ENCODE measurements at regions not wholly inside any gene's neighbourhood (a gene's known extent, or its start where the extent isn't known, plus 50 kb on each side); places are given as distances from the start of the nearest gene placed in this dataset.
A peak's percentile ranks its signal among the peaks of the same experiment; 100 is the strongest.

DNA sequence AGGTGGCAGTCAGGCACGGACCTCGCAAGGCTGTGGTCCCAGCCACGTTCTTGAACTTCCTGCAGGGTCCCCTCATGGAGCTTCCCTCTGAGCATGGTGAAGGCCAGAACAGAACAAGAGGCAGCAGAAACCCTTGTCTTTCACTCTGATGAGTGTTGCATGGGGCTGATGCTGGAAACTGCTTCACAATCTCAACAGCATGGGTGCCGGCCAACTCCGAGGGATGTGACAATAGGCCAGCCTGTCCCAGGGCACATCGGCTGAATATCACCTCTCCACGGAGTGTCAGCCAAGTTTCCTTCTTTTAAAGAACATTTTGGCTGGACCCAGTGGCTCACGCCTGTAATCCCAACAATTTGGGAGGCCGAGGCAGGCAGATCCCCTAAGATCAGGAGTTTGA, 173.9 kb downstream of the FOXO1 start (continued):
- TF ChIP-seq, protein P1, sequence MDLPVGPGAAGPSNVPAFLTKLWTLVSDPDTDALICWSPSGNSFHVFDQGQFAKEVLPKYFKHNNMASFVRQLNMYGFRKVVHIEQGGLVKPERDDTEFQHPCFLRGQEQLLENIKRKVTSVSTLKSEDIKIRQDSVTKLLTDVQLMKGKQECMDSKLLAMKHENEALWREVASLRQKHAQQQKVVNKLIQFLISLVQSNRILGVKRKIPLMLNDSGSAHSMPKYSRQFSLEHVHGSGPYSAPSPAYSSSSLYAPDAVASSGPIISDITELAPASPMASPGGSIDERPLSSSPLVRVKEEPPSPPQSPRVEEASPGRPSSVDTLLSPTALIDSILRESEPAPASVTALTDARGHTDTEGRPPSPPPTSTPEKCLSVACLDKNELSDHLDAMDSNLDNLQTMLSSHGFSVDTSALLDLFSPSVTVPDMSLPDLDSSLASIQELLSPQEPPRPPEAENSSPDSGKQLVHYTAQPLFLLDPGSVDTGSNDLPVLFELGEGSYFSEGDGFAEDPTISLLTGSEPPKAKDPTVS (IDR thresholded peaks at IDR 0.05; ENCODE audit: low read depth, low read length) = no peak
- TF ChIP-seq SMC3 (IDR thresholded peaks at IDR 0.05; ENCODE audit: borderline replicate concordance, low read length) (no peak), MYB (IDR thresholded peaks at IDR 0.05; ENCODE audit: borderline replicate concordance, low read depth, low read length) (no peak), NBN (IDR thresholded peaks at IDR 0.05) (no peak), RBBP5 (conservative IDR thresholded peaks at IDR 0.05) (no peak)

DNA sequence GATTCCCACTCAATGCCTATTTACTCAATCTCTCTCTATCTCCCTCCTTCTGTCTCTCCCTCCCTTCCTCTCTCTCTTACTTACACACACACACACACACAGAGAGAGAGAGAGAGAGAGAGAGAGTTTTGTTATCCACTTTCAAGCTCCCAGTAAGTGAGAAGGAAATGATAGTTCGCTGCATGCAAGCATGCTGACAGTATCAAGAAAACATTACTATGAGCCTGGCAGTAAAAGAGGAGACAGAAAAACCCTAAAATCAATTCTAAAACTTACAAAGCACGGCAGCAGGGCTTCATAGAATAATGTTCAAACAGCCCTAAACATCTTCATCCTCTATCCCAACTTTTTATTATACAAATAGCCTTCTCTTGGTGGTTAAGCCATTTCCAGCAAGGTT, 171.9 kb downstream of the FOXO1 start:
- DNase-seq (ENCODE audit: low read depth, low spot score) (no peak), FAIRE-seq (no peak), ATAC-seq (peak; percentile 13)
- POLR2A ChIA-PET = no interaction called here
- Histone ChIP-seq H3K4me1 (ENCODE audit: control insufficient read depth, insufficient read depth, low read length) (no peaks in the 10 kb centered on the region; the same call in 1 of the 2 replicates), H3K9ac (ENCODE audit: control insufficient read depth, insufficient read depth, low read length) (no peak overlapping the region), H3K79me2 (ENCODE audit: control insufficient read depth, insufficient read depth, low read length) (no peaks in the 10 kb centered on the region), H3K27ac (ENCODE audit: control insufficient read depth, insufficient read depth) (no peak overlapping the region), H3K4me2 (ENCODE audit: control insufficient read depth, insufficient read depth) (no peak overlapping the region), H2AFZ (ENCODE audit: control insufficient read depth, low read depth, low read length) (no peak overlapping the region), H3K9me3 (replicated peaks; ENCODE audit: control insufficient read depth, insufficient read depth, low read length) (no peaks in the 10 kb centered on the region; the same call in 2 of the 3 replicates), H4K20me1 (ENCODE audit: control insufficient read depth, insufficient read depth) (no peaks in the 10 kb centered on the region), H3K27me3 (replicated peaks in 1 of 2; ENCODE audit: control insufficient read depth in 2 of 2, insufficient read depth in 2 of 2, low read length in 1 of 2) (no peaks in the 10 kb centered on the region), H3K36me3 (ENCODE audit: control insufficient read depth in 2 of 2, insufficient read depth in 2 of 2, low read length in 1 of 2) (no peaks in the 10 kb centered on the region), H3K4me3 (no peak overlapping the region)
- RAD21 ChIA-PET (ENCODE audit: unreplicated experiment) = no interaction called here
- no TSS peak for BruUV-seq (replicated peaks)
- CTCF ChIA-PET = interaction anchor here (1.2 kb wide), 1 partner anchor 19 kb away, joined by 3 read pairs; no protein-coding TSS in a partner anchor
- TF ChIP-seq PML (IDR thresholded peaks at IDR 0.05; ENCODE audit: low read length) = no peak
- 40% methylated on average over 2 of the region's 2 CpGs for WGBS (ENCODE audit: insufficient coverage, insufficient replicate concordance, low lambda C conversion rate, missing lambda C conversion rate)
- intact Hi-C loops (cut with micrococcal nuclease; ENCODE audit: unreplicated experiment) = no loop called here
- SMC1A ChIA-PET (ENCODE audit: uncharacterized antibody, unreplicated experiment) = interaction anchor here (1.3 kb wide), 1 partner anchor 9 kb away, joined by 4 read pairs; no protein-coding TSS in a partner anchor
- in situ Hi-C loops (cut with MboI) = no loop called here
